K562 (cell line): ENCODE measurements at regions not wholly inside any gene's neighbourhood (a gene's known extent, or its start where the extent isn't known, plus 50 kb on each side); places are given as distances from the start of the nearest gene placed in this dataset.
A peak's percentile ranks its signal among the peaks of the same experiment; 100 is the strongest.

Experiments
- BCOR ChIP-seq: fragments of 450-650 bp; IDR thresholded peaks from 2 replicates; pipeline ENCODE4 v1.6.1; 2016
- BMI1 ChIP-seq: fragments of 150-350 bp; IDR thresholded peaks from 2 replicates; pipeline ENCODE4 v1.6.1; 2014; ENCODE audit warnings: low read length
- FOSL1 ChIP-seq: fragments of 200-800 bp; sonication (Bioruptor generic); conservative IDR thresholded peaks from 2 replicates; pipeline ENCODE4 v1.6.1; 2016; ENCODE audit warnings: missing genetic modification characterization, missing compliant biosample characterization
- HDGF ChIP-seq: fragments of 450-650 bp; IDR thresholded peaks from 2 replicates; pipeline ENCODE4 v1.6.1; 2016
- MAFF ChIP-seq: IDR thresholded peaks from 2 replicates; pipeline ENCODE4 v1.6.1; 2012; ENCODE audit warnings: low read length, improper control_type of control experiment
- MBD2 ChIP-seq: sonication (generic); IDR thresholded peaks from 2 replicates; pipeline ENCODE4 v1.6.1; 2016; ENCODE audit warnings: low read depth, borderline replicate concordance
- PTBP1 ChIP-seq: fragments of 200-400 bp; formaldehyde crosslinking; IDR thresholded peaks from 2 replicates; pipeline ENCODE4 v1.6.1; 2017; ENCODE audit warnings: low read depth, low read length
- RAD51 ChIP-seq: fragments of 450-650 bp; IDR thresholded peaks from 2 replicates; pipeline ENCODE4 v1.7.1; 2016; ENCODE audit warnings: low read depth, mild to moderate bottlenecking, borderline replicate concordance
- SP1 ChIP-seq: sonication (generic); formaldehyde crosslinking; IDR thresholded peaks from 2 replicates; pipeline ENCODE4 v1.8.1; 2022; ENCODE audit warnings: mild to moderate bottlenecking, missing genetic modification reagents
- TCF7L2 ChIP-seq: fragments of 150-350 bp; IDR thresholded peaks from 2 replicates; pipeline ENCODE4 v1.6.1; 2016; ENCODE audit warnings: low read depth, mild to moderate bottlenecking, low read length, moderate library complexity
- XRCC5 ChIP-seq: fragments of 200-400 bp; formaldehyde crosslinking; IDR thresholded peaks from 2 replicates; pipeline ENCODE4 v1.6.1; 2017; ENCODE audit warnings: low read depth, mild to moderate bottlenecking, low read length
- ZNF224 ChIP-seq: sonication (generic); formaldehyde crosslinking; IDR thresholded peaks from 2 replicates; pipeline ENCODE4 v1.8.0; 2022; ENCODE audit warnings: mild to moderate bottlenecking, missing genetic modification reagents
- ZSCAN32 ChIP-seq: fragments of 450-650 bp; formaldehyde crosslinking; IDR thresholded peaks from 2 replicates; pipeline ENCODE4 v1.4.0; 2020; ENCODE audit warnings: mild to moderate bottlenecking, moderate library complexity
- TF ChIP-seq, protein P1 (sequence below): IDR thresholded peaks from 3 replicates; pipeline ENCODE4 v1.6.1; 2011; ENCODE audit warnings: borderline replicate concordance, mild to moderate bottlenecking, moderate library complexity; ENCODE audit not compliant: insufficient read length; ENCODE audit errors: extremely low read depth
- TF ChIP-seq, protein P2 (sequence below): sonication (generic); formaldehyde crosslinking; IDR thresholded peaks from 2 replicates; pipeline ENCODE4 v1.8.1; 2023; ENCODE audit warnings: mild to moderate bottlenecking, missing genetic modification reagents, moderate library complexity
- TF ChIP-seq, protein P3 (sequence below): fragments of 450-650 bp; IDR thresholded peaks from 2 replicates; pipeline ENCODE4 v1.7.0; 2016; ENCODE audit warnings: borderline replicate concordance
- TF ChIP-seq, protein P4 (sequence below): fragments of 450-650 bp; IDR thresholded peaks from 2 replicates; pipeline ENCODE4 v1.6.1; 2016; ENCODE audit warnings: borderline replicate concordance
- TF ChIP-seq, protein P5 (sequence below): fragments of 450-650 bp; formaldehyde crosslinking; IDR thresholded peaks from 2 replicates; pipeline ENCODE4 v1.4.0; 2022; ENCODE audit warnings: missing genetic modification characterization

DNA sequence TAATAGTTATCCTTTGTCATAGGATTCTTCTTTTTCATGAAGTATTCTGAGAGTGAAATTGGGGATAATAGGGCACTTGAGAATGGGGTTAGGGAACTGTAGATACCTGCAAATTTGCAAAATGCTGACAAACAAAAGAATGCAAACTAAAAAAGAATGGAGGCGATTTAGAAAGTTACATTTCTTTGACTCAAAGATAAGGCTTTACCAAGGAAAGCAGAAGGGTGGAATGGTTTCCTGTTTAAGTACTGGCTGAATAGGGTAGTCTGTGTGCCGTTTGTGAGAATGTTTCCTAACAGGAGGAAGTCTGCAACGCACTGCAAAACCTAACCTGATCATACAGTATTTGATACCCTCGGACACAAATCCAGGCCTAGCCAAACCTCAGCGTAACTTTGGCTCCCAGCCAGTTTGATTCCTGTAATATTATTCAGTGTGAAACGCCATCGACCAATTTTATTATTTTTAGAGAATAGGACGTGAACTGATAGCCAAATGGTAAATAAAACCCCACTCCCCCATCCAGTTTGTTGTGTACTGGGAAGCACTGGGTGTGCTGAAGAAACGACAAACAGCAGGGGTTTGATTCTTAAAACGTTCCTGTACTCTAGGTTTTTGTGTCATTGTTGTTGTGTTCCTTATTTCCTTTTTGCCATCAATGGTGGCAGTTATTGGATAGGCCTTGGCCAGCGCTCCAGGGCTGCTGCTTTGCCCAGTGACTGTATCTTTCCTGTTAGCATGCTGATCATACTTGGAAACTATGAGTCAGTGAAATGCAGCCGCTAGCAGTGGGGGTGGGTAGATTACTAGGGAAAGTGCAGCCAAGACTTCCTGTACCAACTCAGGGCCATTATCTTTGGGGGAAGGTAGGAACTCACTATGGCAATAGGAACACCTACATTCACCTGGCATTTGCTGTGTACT is 148.0 kb upstream of the TBL1XR1 start (continued):
- TF ChIP-seq, protein P1, sequence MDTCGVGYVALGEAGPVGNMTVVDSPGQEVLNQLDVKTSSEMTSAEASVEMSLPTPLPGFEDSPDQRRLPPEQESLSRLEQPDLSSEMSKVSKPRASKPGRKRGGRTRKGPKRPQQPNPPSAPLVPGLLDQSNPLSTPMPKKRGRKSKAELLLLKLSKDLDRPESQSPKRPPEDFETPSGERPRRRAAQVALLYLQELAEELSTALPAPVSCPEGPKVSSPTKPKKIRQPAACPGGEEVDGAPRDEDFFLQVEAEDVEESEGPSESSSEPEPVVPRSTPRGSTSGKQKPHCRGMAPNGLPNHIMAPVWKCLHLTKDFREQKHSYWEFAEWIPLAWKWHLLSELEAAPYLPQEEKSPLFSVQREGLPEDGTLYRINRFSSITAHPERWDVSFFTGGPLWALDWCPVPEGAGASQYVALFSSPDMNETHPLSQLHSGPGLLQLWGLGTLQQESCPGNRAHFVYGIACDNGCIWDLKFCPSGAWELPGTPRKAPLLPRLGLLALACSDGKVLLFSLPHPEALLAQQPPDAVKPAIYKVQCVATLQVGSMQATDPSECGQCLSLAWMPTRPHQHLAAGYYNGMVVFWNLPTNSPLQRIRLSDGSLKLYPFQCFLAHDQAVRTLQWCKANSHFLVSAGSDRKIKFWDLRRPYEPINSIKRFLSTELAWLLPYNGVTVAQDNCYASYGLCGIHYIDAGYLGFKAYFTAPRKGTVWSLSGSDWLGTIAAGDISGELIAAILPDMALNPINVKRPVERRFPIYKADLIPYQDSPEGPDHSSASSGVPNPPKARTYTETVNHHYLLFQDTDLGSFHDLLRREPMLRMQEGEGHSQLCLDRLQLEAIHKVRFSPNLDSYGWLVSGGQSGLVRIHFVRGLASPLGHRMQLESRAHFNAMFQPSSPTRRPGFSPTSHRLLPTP, result no peak
- TF ChIP-seq BCOR (peak; percentile 40; the same call in 1 of the 2 replicates), PTBP1 (no peak), RAD51 (no peak), BMI1 (no peak), XRCC5 (peak; percentile 48; the same call in 1 of the 2 replicates), SP1 (CRISPR knock-in tag) (peak; percentile 41; the same call in 1 of the 2 replicates), ZSCAN32 (CRISPR knock-in tag) (no peak), TCF7L2 (no peak), ZNF224 (CRISPR knock-in tag) (no peak), MBD2 (peak; percentile 83), MAFF (peak; percentile 71; the same call in 1 of the 2 replicates), HDGF (no peak), FOSL1 (tag) (peak; percentile 99)
- TF ChIP-seq, protein P2, sequence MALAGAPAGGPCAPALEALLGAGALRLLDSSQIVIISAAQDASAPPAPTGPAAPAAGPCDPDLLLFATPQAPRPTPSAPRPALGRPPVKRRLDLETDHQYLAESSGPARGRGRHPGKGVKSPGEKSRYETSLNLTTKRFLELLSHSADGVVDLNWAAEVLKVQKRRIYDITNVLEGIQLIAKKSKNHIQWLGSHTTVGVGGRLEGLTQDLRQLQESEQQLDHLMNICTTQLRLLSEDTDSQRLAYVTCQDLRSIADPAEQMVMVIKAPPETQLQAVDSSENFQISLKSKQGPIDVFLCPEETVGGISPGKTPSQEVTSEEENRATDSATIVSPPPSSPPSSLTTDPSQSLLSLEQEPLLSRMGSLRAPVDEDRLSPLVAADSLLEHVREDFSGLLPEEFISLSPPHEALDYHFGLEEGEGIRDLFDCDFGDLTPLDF (CRISPR knock-in tag), result 0 out of 2 replicates have a peak, but pooled peaks have one; percentile 51
- TF ChIP-seq, protein P3, sequence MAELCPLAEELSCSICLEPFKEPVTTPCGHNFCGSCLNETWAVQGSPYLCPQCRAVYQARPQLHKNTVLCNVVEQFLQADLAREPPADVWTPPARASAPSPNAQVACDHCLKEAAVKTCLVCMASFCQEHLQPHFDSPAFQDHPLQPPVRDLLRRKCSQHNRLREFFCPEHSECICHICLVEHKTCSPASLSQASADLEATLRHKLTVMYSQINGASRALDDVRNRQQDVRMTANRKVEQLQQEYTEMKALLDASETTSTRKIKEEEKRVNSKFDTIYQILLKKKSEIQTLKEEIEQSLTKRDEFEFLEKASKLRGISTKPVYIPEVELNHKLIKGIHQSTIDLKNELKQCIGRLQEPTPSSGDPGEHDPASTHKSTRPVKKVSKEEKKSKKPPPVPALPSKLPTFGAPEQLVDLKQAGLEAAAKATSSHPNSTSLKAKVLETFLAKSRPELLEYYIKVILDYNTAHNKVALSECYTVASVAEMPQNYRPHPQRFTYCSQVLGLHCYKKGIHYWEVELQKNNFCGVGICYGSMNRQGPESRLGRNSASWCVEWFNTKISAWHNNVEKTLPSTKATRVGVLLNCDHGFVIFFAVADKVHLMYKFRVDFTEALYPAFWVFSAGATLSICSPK, result no peak
- TF ChIP-seq, protein P4, sequence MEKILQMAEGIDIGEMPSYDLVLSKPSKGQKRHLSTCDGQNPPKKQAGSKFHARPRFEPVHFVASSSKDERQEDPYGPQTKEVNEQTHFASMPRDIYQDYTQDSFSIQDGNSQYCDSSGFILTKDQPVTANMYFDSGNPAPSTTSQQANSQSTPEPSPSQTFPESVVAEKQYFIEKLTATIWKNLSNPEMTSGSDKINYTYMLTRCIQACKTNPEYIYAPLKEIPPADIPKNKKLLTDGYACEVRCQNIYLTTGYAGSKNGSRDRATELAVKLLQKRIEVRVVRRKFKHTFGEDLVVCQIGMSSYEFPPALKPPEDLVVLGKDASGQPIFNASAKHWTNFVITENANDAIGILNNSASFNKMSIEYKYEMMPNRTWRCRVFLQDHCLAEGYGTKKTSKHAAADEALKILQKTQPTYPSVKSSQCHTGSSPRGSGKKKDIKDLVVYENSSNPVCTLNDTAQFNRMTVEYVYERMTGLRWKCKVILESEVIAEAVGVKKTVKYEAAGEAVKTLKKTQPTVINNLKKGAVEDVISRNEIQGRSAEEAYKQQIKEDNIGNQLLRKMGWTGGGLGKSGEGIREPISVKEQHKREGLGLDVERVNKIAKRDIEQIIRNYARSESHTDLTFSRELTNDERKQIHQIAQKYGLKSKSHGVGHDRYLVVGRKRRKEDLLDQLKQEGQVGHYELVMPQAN, result no peak
- TF ChIP-seq, protein P5, sequence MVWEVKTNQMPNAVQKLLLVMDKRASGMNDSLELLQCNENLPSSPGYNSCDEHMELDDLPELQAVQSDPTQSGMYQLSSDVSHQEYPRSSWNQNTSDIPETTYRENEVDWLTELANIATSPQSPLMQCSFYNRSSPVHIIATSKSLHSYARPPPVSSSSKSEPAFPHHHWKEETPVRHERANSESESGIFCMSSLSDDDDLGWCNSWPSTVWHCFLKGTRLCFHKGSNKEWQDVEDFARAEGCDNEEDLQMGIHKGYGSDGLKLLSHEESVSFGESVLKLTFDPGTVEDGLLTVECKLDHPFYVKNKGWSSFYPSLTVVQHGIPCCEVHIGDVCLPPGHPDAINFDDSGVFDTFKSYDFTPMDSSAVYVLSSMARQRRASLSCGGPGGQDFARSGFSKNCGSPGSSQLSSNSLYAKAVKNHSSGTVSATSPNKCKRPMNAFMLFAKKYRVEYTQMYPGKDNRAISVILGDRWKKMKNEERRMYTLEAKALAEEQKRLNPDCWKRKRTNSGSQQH (CRISPR knock-in tag), result 0 out of 2 replicates have a peak, but pooled peaks have one; percentile 11
